T-helper 17 cell (primary cell): ENCODE measurements at regions not wholly inside any gene's neighbourhood (a gene's known extent, or its start where the extent isn't known, plus 50 kb on each side); places are given as distances from the start of the nearest gene placed in this dataset.
"Not testable (repeated sequence)": the region's sequence is repeated elsewhere in the genome, so short reads cannot be mapped to it uniquely, and the experiment has no call there.

Experiments
- ATAC-seq: fragments of 150-1000 bp; cut with Tn5 transposase; 2 replicates; pipeline ENCODE4 v1.10.0; 2021; ENCODE audit warnings: mild to moderate bottlenecking, moderate library complexity
- DNase-seq, 3 donors: peaks; one replicate each; pipeline versions ENCODE4 v3.0.0 to v3.0.0-alpha.2; 2020 to 2021
- H3K9me3 ChIP-seq: one replicate; pipeline ENCODE4 v1.7.0; 2013; ENCODE audit warnings: low read length, mild to moderate bottlenecking; ENCODE audit not compliant: control insufficient read depth, poor library complexity, severe bottlenecking
- H3K27ac Mint-ChIP-seq: one replicate; pipeline ENCODE4 v1.8.0; 2022; ENCODE audit warnings: mild to moderate bottlenecking, moderate library complexity, mixed read lengths
- H3K27me3 Mint-ChIP-seq: one replicate; pipeline ENCODE4 v1.8.0; 2022; ENCODE audit warnings: mixed read lengths
- H3K36me3 Mint-ChIP-seq: one replicate; pipeline ENCODE4 v1.8.0; 2022; ENCODE audit warnings: low read depth, mixed read lengths
- H3K4me1 Mint-ChIP-seq: one replicate; pipeline ENCODE4 v1.8.0; 2022; ENCODE audit warnings: mild to moderate bottlenecking, mixed read lengths
- H3K4me3 Mint-ChIP-seq: one replicate; pipeline ENCODE4 v1.8.0; 2022; ENCODE audit warnings: mild to moderate bottlenecking, moderate library complexity, mixed read lengths

DNA sequence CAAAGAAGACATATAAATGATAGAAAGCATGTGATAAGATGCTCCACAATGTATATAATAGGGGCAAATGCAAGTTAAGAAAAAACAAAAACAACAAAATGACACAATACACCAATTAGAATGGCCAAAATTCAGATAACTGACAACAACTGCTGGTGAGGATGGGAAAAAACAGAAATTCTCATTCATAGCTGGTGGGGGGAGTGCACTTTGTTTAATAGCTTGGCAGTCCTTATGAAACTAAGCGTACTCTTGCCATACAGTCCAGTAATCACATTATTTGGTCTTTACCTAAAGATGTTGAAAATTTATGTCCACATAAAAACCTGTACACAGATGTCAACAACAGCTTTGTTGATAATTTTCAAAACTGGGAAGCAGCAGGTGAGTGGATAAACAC is 791.1 kb upstream of the CDH10 start:
- Mint-ChIP-seq H3K36me3 (no peaks in the 10 kb centered on the region), H3K27me3 (no peaks in the 10 kb centered on the region), H3K4me1 (no peaks in the 10 kb centered on the region), H3K4me3 (no peak overlapping the region), H3K27ac (no peak overlapping the region)
- no peak for ATAC-seq
- no peak for DNase-seq
- no peaks in the 10 kb centered on the region for H3K9me3 ChIP-seq

DNA sequence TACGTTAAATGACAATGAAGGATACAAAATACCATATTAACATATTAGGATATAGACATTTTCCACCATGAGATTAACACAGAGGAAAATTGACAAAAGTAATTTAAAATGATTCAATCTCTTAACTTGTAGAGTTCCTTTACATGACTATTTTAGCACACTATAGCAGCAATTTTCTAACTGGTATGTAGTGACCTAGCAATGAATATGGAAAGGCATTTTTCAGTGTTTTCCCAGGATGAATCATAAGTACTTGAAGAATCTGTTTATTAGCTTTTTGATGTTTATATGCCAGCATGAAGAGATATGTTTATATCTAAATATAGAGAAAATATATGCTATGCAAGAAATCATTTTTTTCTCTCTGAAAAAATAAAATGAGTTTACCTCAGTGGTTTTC is 782.5 kb upstream of the CDH10 start:
- no peak overlapping the region for H3K4me3 Mint-ChIP-seq
- no peak overlapping the region for H3K27ac Mint-ChIP-seq
- H3K4me1 Mint-ChIP-seq: no peaks in the 10 kb centered on the region
- peaks cover 2% of the 10 kb centered on the region for H3K9me3 ChIP-seq
- no peaks in the 10 kb centered on the region for H3K27me3 Mint-ChIP-seq
- ATAC-seq (no peak), DNase-seq (no peak)
- H3K36me3 Mint-ChIP-seq: no peaks in the 10 kb centered on the region

DNA sequence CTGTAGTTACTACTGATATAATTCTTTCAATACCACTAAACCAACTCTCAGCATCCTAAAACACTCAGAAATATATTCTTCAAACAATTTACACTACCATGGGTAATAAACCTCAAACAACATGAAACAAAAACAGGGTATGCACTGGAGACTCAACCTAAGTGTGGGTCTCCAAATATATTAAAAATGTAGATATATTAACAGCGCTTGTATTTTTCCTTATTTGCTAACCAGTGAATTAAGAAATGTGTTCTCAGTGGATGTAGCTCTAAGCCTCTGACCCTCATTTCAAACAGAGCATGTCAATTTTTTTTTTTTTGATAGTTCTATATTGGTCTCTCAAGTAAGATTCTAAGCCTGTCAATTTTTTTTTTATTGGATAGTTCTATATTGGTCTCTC is 778.5 kb upstream of the CDH10 start:
- DNase-seq: no peak
- Mint-ChIP-seq H3K4me3 (no peak overlapping the region), H3K27ac (no peak overlapping the region), H3K36me3 (no peaks in the 10 kb centered on the region), H3K4me1 (no peaks in the 10 kb centered on the region), H3K27me3 (no peaks in the 10 kb centered on the region)
- ATAC-seq: no peak
- no peaks in the 10 kb centered on the region for H3K9me3 ChIP-seq

GRCh38 chr5:25419684-25420083 is 774.9 kb upstream of the CDH10 start:
- no peak overlapping the region for H3K27ac Mint-ChIP-seq
- H3K9me3 ChIP-seq: no peaks in the 10 kb centered on the region
- no peaks in the 10 kb centered on the region for H3K4me1 Mint-ChIP-seq
- H3K36me3 Mint-ChIP-seq: no peaks in the 10 kb centered on the region
- no peak overlapping the region for H3K4me3 Mint-ChIP-seq
- no peak for DNase-seq
- ATAC-seq: no peak
- H3K27me3 Mint-ChIP-seq: no peaks in the 10 kb centered on the region

GRCh38 chr5:25418978-25419377 is 774.2 kb upstream of the CDH10 start:
- H3K9me3 ChIP-seq: no peaks in the 10 kb centered on the region
- no peaks in the 10 kb centered on the region for H3K4me1 Mint-ChIP-seq
- H3K36me3 Mint-ChIP-seq: no peaks in the 10 kb centered on the region
- no peaks in the 10 kb centered on the region for H3K27me3 Mint-ChIP-seq
- no peak for ATAC-seq
- no peak overlapping the region for H3K27ac Mint-ChIP-seq
- H3K4me3 Mint-ChIP-seq: no peak overlapping the region
- DNase-seq: no peak

- Mint-ChIP-seq H3K36me3 (no peaks in the 10 kb centered on the region), H3K27me3 (no peaks in the 10 kb centered on the region), H3K4me3 (no peak overlapping the region), H3K27ac (no peak overlapping the region), H3K4me1 (no peaks in the 10 kb centered on the region)
- ATAC-seq: no peak
- no peaks in the 10 kb centered on the region for H3K9me3 ChIP-seq
- DNase-seq: no peak
Observed at GRCh38 chr5:25418319-25418859, 773.6 kb upstream of the CDH10 start.

DNA sequence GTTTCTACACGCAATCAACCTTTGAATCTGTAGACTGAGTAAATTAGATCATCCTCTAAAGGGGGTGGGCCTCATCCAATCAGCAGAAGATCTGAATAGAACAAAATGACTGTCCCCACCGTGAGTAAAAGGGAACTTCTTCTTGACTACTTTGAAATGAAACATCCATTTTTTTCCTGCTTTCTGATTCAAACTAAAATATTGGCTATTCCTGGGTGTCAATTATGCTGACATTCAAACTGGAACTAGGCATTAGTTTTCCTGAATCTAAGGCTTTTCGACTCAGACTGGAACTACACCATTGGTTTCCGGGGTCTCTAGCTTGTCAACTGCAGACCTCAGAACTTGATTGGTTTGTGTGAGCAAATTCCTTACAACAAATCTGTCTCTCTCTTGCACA is 772.2 kb upstream of the CDH10 start:
- H3K36me3 Mint-ChIP-seq: no peaks in the 10 kb centered on the region
- ATAC-seq: no peak
- no peaks in the 10 kb centered on the region for H3K4me1 Mint-ChIP-seq
- no peaks in the 10 kb centered on the region for H3K27me3 Mint-ChIP-seq
- no peak overlapping the region for H3K27ac Mint-ChIP-seq
- no peaks in the 10 kb centered on the region for H3K9me3 ChIP-seq
- no peak overlapping the region for H3K4me3 Mint-ChIP-seq
- no peak for DNase-seq

DNA sequence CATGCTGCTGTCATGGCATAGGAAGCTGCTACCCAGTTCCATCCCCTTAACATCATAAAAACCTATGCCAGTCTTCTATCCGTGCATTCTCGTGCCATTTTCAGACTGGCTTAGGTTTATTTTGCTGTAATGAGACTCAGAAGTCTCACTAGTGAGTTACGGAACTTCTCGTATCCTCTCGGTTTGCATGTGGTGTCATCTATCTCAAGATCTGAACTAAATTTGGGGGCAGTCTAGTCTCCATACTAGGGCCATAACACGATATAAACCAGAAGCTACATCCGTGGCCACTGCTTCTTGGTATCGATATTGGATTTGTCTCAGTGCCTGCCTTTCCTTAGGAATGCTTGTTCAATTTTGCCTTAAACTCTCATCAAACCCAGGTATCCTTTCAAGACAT is 771.2 kb upstream of the CDH10 start:
- Mint-ChIP-seq H3K36me3 (no peaks in the 10 kb centered on the region), H3K27ac (no peak overlapping the region), H3K27me3 (no peaks in the 10 kb centered on the region), H3K4me3 (no peak overlapping the region), H3K4me1 (no peaks in the 10 kb centered on the region)
- DNase-seq (no peak), ATAC-seq (no peak)
- H3K9me3 ChIP-seq: no peaks in the 10 kb centered on the region

DNA sequence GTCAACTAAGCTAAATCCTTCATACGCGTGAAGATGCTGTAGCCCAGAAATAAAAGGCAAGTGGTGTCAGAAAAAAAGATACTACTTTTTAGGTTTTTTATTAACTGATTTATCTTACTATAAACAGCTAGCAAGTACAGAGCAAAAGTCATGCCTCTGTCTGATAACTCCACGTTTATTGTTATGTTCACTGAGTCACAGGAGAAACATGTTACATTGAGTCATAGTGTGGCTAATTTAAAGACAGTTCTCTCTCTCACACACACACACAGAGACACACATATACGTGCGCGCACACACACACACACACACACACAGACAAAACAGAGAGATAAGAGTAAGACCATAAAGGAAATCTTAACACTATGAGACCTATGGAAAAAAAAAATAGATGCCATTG is 770.0 kb upstream of the CDH10 start:
- no peak overlapping the region for H3K27ac Mint-ChIP-seq
- no peaks in the 10 kb centered on the region for H3K36me3 Mint-ChIP-seq
- H3K4me1 Mint-ChIP-seq: no peaks in the 10 kb centered on the region
- H3K27me3 Mint-ChIP-seq: no peaks in the 10 kb centered on the region
- DNase-seq (no peak), ATAC-seq (no peak)
- H3K9me3 ChIP-seq: no peaks in the 10 kb centered on the region
- no peak overlapping the region for H3K4me3 Mint-ChIP-seq

DNA sequence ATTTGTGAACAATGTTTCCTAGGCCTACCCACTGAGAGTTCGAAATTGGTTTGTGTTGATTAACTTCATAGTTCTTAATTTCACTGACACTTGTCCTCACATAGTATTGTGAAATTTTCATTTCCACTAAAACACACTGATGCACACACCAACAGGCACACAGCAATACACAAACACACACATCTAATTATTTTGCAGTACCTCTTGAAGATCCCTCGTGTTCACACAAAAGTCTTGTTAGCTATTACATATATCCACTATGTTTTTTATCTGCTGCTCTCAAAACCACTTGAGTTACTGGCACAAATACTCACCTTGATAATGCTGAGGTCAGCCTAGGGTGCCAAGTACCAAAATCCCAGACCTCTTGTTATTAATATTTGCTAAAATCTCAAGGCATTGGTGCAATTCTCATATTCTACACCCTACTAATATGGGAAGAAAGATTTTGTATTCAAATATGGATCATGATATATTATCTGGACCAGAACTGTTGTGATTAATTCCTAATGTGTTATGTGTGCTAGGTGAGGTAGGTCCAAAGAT is 767.4 kb upstream of the CDH10 start:
- Mint-ChIP-seq H3K4me1 (no peaks in the 10 kb centered on the region), H3K36me3 (no peaks in the 10 kb centered on the region), H3K4me3 (no peak overlapping the region), H3K27ac (no peak overlapping the region), H3K27me3 (no peaks in the 10 kb centered on the region)
- no peaks in the 10 kb centered on the region for H3K9me3 ChIP-seq
- DNase-seq (no peak), ATAC-seq (no peak)

- H3K27me3 Mint-ChIP-seq, DNase-seq, H3K4me1 Mint-ChIP-seq: not testable (repeated sequence)
Observed at GRCh38 chr5:25407365-25407764, 762.6 kb upstream of the CDH10 start.

DNA sequence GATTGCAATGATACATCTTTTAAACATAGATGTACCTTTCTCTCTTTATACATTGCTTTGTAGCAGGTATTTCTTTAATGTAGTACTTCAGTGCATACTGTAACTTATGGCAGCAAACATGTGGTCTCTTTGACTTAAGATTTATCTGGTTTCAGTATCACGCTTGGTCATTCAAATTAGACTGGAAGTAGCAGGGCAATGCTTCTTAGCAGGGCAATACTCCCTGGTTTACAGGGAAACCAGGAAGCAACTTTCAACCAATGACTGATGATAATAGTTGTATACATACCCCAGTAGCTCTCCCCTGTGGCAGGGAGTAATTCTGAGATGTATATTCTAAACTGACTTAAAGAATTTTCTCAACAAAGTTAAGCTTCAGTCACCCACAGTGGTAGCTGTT is 761.1 kb upstream of the CDH10 start:
- ATAC-seq: no peak
- DNase-seq: no peak
- H3K27me3 Mint-ChIP-seq: no peaks in the 10 kb centered on the region
- H3K27ac Mint-ChIP-seq: no peak overlapping the region
- H3K4me1 Mint-ChIP-seq: no peaks in the 10 kb centered on the region
- no peaks in the 10 kb centered on the region for H3K36me3 Mint-ChIP-seq
- no peak overlapping the region for H3K4me3 Mint-ChIP-seq
- H3K9me3 ChIP-seq: no peaks in the 10 kb centered on the region

More at GRCh38 chr5:25407365-25407764, 762.6 kb upstream of the CDH10 start:
- not testable (repeated sequence) for H3K4me3 Mint-ChIP-seq, H3K36me3 Mint-ChIP-seq, H3K9me3 ChIP-seq, H3K27ac Mint-ChIP-seq, ATAC-seq

DNA sequence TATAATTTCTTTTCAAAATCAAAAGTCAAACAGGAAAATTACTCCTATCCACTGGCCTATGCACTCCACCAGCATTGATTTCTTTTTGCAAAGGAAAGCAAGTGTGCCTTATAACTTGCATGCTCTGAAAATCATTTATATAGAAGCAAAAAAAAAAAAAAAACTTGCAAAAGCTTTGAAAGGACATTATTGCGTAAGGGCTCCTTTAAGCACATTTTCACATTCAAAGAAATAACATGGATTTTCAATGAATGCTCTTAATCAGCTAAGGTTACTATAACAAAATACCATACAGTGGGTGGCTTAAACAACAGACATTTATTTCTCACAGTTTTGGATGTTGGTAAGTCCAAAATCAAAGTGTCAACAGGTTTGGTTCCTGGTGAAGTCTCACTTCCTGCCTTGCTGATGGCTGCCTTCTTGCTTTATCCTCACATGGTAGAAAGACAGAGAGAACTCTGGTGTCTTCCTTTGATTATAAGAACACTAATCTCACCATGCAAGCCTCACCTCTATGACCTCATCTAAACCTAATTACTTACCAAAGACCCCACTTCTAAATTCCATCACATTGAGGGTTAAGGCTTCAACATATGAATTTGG is 755.2 kb upstream of the CDH10 start:
- H3K27me3 Mint-ChIP-seq: no peaks in the 10 kb centered on the region
- H3K4me1 Mint-ChIP-seq: no peaks in the 10 kb centered on the region
- no peaks in the 10 kb centered on the region for H3K36me3 Mint-ChIP-seq
- no peak overlapping the region for H3K27ac Mint-ChIP-seq
- H3K9me3 ChIP-seq: no peaks in the 10 kb centered on the region
- DNase-seq (no peak), ATAC-seq (no peak)
- H3K4me3 Mint-ChIP-seq: no peak overlapping the region

DNA sequence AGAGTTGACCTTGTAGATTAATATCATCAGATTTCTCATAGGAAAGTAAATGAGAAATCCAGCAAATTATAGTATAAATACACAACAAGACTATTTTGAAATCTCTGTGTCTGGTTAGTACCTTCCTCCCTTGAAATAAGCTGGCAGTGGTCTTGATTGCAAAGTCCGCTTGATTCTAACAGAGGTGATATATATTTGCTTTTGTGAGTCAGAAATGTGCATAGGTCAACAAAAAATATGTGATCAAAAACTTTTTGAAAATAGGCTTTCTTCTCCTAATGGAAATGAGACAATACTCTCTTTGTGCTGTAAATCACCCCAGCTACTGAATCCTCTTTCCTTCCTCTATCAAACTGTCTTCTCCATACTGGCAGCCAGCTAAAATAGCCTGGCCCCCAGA is 749.2 kb upstream of the CDH10 start:
- peaks cover 6% of the 10 kb centered on the region for H3K9me3 ChIP-seq
- Mint-ChIP-seq H3K27me3 (no peaks in the 10 kb centered on the region), H3K36me3 (no peaks in the 10 kb centered on the region), H3K4me3 (no peak overlapping the region), H3K4me1 (no peaks in the 10 kb centered on the region), H3K27ac (no peak overlapping the region)
- DNase-seq: no peak
- ATAC-seq: no peak
